GM18858 (cell line): ENCODE measurements at regions not wholly inside any gene's neighbourhood (a gene's known extent, or its start where the extent isn't known, plus 50 kb on each side); places are given as distances from the start of the nearest gene placed in this dataset.
"Not testable (repeated sequence)": the region's sequence is repeated elsewhere in the genome, so short reads cannot be mapped to it uniquely, and the experiment has no call there.

Experiments
- ATAC-seq: cut with Tn5 transposase; IDR thresholded peaks from one replicate; pipeline ENCODE4 v1.9.1; 2021; ENCODE audit not compliant: unreplicated experiment

DNA sequence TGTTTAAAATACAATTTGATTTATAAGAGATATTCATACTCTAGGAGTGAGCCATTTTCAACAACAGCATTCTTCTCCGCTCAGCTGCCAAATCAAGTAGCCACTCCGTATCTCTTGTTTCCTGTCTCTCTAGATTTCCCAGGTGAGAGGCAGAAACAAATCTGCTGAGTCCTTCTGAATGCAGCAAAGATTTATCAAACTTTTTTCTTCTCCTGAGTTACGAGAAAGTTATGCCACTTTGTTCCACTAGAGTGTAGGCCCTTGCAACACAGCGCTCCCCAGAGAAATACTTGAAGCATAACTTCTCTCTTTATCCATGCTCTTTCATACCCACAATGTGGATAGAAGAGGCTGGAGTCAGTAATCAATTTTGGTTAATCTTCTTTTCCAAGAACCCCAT is 1960.8 kb downstream of the OLFM4 start:
- ATAC-seq, result no peak

DNA sequence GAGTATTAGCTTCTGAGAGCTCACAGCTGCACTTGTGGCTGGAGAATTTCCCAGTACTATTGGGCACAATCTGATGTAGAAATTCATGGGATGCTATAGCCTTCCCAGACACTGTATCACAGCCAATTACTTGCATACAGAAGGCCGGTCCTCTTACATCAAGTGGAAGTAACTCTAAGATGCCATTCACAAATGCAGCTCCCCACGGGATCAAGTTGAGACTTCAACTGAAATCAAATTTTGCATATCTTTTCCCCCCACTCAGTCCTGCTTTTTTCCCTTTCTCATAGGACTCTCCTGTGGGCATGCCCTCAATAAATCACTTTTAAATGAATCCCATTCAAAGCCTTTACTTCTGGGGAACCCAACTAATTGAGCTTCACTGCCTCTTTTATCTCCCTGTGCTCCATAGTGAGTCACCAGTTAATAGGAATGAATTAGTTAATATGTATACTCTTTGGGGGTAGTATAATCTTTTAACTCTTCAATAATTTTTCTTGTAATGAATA is 1970.8 kb downstream of the OLFM4 start:
- no peak for ATAC-seq

DNA sequence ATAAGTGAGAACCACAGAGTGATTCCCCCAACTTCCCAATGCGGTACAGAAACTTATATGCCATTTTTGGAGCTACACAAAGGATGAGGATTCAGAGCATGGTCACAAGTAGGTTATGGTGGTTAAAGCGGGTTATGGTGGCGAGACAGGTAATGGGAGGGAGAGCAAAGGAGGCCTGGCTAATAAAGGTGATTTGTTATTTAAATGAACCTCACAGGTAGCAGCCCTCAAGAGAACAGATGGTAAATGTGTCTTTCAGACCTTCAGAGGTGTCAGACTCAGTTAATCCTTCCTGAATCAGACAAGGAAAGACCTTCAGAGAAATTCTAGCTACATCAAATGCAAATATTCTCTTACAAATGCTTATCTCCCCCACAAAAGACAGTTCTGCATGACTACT is 1971.4 kb downstream of the OLFM4 start:
- no peak for ATAC-seq

DNA sequence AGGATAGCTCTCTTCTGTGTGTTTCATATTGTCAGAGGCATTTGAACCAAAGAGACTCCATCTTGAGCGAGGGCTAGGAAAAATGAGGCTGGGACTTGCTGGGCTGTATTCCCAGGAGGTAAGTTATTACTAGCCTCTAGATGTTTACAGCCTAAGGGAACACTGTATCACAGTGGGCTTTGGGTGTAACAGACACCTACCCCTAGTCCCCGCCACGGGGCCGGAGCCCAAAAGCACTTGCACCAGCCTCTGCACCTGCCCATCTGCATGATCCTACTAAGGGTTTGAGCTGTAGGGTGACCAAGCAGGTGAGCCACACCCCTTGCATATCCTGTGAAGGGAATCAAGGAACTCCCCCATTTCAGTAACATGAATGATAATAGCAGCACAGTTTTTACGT is 1972.2 kb downstream of the OLFM4 start:
- ATAC-seq, result no peak

DNA sequence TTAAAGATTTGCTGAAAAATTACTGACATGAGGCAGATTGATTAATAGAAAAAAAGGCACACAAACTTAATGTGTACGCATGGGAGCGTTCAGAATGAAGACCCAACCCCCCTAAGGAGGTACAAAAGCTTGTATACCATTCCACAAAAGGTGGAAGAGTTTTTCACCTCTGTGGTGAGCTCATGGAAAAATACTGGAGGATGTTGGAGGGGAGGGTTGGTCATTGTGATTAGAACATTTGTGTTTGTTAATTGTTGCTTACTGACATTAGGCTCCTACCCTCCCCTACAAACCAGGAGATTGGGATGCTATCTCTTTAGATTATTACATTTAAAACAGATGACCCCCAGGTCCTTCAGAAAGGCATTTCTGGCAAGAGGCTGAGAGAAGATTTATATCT is 1973.3 kb downstream of the OLFM4 start:
- ATAC-seq, result no peak

DNA sequence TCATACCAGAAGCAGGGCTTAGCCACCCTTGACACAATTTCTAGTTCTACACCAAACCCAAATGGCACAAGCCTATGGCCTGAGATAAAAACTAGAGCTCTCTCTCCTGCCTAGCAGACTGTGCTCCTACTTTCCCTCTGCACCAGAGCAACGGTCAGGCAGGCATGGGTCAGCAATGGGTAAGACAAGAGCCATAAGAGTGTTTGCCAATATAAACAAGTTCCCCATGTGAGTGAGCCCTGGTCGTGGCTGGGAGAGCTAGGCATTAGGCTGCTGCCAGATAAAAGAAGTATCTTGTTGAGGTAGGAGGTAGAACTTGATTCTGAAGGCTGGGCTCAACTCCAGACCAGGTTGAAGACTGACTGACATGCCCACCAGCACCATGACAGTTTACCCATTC is 1979.1 kb downstream of the OLFM4 start:
- no peak for ATAC-seq

DNA sequence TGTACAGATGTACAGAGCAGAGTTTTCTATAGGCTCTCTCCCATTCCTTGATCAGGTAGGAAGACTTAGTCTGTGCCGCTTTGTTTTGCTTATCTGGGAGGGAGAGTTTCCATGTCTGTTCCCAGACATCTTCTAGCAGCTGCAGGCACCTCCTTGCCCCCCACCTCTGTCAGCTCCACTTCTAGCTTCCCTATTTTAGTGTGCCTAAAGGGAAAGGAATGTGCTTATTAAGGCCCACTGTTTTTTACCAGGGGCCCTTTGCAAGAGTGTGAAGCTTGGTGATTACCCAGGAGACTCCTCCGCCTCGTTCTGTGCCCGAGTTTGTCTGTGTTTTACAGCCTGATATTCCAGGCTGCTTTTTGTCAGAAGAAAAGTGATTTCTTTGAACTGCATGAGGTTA is 1984.4 kb downstream of the OLFM4 start:
- ATAC-seq, result no peak

DNA sequence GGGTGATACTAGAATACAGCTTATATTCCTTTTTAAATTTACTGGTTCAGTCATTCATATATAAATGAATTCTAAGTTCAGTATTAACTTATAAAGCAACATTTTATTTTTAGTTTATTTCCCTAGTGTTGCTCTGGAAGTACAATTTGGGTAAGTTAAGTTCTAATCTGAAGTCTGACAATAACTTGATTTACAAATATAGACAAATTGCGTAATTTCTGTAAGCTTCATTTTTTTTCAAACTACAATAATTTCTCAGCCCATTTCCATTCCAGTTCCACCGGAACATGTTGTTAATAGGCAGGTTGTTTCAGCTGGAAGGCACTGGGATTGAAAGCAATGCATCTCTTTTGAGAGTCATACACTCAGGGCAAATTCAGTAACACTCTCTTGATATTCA is 2000.7 kb downstream of the OLFM4 start:
- ATAC-seq, result no peak

DNA sequence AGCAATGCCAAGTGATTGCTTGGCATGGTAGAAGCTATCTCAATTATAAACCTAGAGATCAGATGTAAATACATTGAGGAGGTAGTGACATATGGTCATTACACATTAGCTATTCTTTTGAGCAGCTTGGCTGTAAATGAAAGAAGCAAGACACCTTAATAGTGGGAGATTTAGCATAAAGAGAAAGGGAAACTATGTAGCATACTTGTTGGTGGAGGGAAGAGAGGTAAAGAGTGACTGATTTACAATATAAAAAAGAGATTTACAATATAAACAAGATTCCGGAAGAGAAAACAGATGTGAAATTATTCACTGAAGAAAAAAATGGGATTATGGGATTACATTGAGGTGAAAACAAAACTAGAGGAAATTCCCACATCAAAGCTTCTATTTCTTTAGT is 2009.6 kb downstream of the OLFM4 start:
- no peak for ATAC-seq

DNA sequence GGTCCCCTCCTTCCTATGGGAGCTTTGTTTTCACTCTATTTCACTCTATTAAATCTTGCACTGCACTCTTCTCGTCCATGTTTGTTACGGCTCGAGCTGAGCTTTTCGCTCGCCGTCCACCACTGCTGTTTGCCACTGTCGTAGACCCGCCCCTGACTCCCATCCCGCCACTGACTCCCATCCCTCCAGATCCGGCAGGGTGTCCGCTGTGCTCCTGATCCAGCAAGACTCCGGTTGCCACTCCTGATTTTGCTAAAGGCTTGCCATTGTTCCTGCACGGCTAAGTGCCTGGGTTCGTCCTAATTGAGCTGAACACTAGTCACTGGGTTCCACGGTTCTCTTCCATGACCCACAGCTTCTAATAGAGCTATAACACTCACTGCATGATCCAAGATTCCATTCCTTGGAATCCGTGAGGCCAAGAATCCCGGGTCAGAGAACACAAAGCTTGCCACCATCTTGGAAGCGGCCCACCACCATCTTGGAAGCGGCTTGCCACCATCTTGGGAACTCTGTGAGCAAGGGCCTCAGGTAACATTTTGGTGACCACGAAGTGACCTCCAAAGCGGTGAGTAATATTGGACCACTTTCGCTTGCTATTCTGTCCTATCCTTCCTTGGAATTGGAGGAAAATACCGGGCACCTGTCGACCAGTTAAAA is 2025.4 kb downstream of the OLFM4 start:
- ATAC-seq, result not testable (repeated sequence)

DNA sequence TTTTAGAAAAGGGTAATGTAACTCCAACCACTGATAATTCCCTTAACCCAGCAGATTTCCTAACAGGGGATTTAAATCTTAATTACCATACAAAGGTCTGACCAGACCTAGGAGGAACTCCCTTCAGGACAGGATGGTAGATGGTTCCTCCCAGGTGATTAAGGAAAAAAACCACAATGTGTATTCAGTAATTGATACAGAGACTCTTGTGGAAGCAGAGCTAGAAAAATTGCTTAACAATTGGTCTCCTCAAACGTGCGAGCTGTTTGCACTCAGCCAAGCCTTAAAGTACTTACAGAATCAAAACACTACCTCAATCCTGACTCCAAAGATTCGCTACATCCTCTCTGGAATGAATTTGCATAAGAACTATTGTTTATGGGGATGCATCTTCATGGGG is 2027.1 kb downstream of the OLFM4 start:
- ATAC-seq, result not testable (repeated sequence)

DNA sequence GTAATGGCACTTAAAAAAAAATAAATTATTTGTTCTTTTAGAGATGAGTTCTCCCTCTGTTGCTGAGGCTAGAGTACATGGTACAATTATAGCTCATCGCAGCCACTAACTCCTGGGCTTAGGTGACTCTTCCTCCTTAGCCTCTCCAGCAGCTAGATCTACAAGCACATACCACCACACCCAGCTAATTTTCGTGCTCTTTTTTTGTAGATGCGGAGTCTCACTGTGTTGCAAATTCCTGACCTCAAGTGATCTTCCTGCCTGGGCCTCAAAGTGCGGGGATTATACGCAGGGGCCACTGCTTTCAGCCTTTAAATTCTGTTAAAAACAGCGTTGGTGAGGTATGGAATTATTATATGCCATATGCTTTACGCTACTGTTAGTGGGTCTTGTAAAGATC is 2034.0 kb downstream of the OLFM4 start:
- ATAC-seq, result no peak

DNA sequence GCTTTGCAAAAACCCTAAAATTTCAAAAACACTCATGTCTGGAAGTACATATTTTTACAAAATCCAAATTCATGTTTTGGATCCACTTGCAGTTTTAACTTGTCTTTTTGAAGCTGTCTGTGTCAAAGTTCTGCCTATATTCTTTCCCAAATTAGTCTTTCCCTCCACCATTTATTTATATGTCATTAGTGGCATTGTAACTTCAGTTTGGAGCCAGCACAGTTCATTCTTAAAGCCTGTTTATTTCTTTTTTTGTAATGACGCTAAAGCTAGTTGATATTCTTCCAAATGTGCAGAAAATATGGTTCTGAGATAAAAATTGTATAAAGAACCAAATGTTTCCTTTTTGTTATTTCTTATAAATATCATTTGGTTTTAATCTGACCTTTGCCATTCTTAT is 2039.3 kb downstream of the OLFM4 start:
- no peak for ATAC-seq

DNA sequence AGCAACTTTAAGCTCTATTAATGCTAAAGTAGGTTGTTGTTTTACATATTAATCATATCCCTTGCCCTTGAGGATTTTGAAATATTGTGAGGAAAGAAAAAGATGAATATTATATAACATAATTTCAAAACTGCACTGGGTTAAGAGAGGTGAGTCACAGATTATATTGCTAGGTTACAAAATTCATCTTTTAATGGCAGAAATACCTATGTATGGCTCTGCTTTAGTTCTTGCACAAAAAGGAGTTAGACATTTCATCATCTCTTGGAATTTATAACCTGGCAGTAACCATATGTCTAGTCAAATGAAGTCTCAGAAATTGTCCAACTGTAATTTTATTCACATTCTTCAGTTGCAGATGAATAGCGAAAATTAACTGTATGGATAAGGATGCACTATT is 2041.1 kb downstream of the OLFM4 start:
- ATAC-seq, result no peak

DNA sequence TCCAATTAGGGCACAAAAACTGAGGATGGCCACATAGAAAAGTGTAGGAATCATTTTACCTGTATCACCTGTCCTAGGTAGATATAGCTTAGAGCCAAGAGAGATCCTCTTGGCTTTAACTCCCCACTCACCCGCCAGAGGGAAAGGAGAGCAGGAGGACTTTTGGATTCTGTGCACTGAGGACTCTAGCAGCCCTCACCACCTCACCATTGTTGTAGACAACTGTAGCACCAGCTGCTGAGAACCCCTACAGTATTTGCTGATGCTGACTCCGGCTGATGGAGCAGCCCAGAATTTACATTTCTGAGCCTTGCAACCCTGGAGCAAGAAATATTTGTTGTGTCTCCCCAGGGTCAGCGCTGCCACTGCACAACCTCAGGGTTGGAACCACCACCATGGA is 2044.4 kb downstream of the OLFM4 start:
- no peak for ATAC-seq

DNA sequence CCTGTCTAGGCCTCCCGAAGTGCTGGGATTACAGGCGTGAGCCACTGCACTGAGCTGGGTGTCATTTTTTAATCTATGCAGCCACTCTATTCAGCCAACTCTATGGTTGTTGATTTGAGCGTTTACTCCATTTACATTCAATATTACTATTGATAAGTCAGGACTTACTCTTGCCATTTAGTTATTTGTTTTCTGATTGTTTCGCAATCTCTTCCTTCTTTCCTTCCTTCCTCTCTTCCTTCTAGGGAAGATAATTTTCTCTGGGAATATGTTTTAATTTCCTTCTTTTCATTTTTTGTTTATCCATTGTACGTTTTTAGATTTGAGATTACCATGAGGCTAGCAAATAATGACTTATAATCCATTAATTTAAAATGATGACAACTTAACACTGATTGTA is 2056.0 kb downstream of the OLFM4 start:
- ATAC-seq, result no peak

DNA sequence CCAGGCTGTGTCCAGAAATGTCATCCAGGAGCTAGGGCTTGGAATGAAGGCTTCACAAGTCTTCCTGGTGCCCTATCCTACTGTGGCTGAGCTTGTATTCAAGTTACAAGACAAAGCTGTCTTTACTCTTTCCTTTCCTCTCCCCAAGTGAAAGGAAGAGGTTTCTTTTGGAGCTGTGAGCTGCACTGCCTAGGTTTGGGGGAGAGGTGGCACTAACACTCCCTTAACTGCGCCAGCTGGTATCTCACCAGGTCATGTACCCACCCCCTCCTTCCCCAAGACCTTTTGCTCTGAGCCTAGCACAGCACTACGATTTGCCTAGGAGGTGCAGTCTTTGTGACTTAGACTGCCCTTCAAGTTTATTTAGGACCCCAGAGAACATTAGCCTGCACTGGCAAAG is 2053.6 kb upstream of the PRR20A start:
- ATAC-seq, result no peak

DNA sequence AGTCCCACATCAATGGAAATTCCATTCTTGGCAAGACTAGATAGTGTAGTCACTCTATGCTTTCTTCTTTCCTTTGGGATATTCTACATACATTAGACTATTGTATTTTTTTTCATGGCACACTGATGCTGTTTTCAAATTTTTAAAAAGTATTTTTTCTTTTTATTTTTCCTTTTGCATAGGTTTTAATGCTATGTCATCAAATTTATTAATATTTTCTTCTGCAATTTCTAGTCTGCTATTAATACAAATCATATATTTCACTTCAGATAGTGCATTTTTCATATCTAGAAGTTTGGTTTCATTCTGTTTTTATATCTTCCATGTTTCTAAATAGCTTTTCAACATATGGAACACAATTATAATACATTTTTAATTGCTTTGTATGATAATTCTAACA is 2050.1 kb upstream of the PRR20A start:
- no peak for ATAC-seq

DNA sequence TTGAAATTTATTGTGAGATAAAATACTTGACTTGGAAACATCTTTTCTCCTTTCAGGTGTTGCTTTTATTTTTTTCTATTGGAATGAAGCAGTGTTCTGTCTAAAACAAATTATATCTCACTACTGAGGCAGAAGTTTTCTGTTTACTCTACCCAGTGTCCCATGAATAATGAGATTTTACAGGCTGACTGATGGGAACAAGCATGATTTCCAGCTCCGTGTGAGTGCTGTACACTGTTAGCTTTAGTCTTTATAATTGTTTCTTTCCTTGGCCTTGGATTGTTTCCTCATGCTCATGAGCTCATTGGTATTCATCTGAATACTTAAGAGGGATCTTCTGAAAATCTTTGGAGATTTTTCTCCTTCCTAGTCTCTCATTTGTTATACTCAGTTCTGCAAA is 2049.5 kb upstream of the PRR20A start:
- no peak for ATAC-seq

DNA sequence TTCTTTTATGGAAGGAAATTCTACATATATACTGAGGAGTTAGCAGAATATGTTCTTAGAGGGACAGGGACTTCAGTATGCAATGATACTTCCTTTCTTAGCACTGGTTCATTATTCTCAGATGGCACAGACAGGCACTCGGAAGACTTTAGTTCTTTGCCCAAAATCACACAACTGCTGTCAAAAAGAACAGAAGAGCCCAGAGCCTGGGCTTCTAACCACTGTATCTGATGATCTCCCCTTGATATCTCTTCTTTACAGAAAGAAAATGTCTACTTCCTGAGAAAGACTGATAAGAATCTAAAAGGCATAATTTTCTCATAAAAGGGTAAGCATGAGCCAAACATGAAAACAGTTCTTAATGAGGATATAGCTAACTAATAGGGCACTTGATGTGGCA is 2034.2 kb upstream of the PRR20A start:
- ATAC-seq, result no peak

DNA sequence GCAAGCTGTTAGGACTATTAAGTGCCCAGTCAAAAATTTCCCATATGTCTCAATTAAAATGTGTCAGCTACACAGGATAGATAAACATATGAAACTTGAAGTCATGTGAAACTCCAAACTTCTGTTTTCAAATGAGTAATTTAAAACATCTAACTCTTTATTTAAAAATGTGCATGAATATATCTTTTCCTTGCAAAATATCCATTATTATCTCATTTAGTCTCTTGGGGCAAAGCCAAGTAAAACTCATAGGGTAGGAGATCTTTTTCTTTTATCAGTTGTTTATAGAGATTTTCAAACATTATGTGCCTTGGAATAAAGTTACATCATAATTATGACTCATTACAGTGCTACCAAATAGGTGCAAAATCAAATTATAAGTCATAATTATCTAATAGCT is 2020.1 kb upstream of the PRR20A start:
- ATAC-seq, result no peak

DNA sequence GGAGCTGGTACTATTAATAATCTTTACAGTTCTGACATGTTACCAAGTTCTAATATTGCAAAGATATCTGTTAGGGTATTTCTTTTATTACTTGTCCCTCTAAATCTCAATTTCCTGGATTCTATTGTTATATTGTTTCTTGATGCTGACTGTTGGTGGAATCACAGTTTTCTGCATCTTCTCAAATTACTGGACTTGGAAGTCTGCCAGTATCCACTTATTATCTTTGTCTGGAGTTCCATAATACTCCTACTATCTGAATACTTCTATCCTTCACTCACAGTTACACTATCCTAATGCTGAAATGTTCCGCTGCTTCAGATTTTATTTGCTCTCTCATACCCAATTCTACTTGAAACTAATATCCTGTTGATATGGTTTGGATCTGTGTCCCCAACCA is 1985.7 kb upstream of the PRR20A start:
- ATAC-seq, result no peak

DNA sequence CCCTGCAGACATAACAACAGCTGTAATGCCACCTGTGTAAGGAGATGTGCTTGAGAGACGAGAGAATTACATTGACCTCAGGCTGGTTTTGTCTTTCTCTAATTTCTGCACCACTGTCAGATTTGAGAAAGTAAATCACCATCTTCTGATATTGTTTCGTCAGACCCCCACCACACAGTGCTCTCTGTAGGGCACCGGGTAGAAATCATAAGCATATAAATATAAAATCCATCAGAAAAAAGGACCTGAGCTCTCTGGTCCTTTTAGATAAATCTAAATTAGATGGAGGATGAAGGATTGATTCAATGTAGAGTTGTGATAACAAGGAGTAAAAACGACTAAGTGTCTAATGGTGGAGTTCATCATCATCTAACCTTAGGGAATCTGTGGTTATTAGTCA is 1981.0 kb upstream of the PRR20A start:
- no peak for ATAC-seq
